T-helper 2 cell treated with Interferon-gamma antibody and Interleukin-4, amounts not matched to agents 5 μg/mL and 100 μg/mL, for 36 hours (primary cell): ENCODE measurements at regions not wholly inside any gene's neighbourhood (a gene's known extent, or its start where the extent isn't known, plus 50 kb on each side); places are given as distances from the start of the nearest gene placed in this dataset.
"Not testable (repeated sequence)": the region's sequence is repeated elsewhere in the genome, so short reads cannot be mapped to it uniquely, and the experiment has no call there.

ENCODE experiments used
- DNase-seq: peaks from one replicate; pipeline ENCODE4 v3.0.0; 2021; ENCODE audit warnings: low spot score
- H3K27ac Mint-ChIP-seq: one replicate; pipeline ENCODE4 v1.8.0; 2021; ENCODE audit warnings: mild to moderate bottlenecking, mixed read lengths
- H3K27me3 Mint-ChIP-seq: one replicate; pipeline ENCODE4 v1.8.0; 2021; ENCODE audit warnings: low read depth, mixed read lengths
- H3K36me3 Mint-ChIP-seq: one replicate; pipeline ENCODE4 v1.8.0; 2021; ENCODE audit warnings: low read depth, mixed read lengths
- H3K4me1 Mint-ChIP-seq: one replicate; pipeline ENCODE4 v1.8.0; 2021; ENCODE audit warnings: low read depth, mixed read lengths
- H3K4me3 Mint-ChIP-seq: one replicate; pipeline ENCODE4 v1.8.0; 2022; ENCODE audit warnings: mild to moderate bottlenecking, moderate library complexity, mixed read lengths
- H3K9me3 Mint-ChIP-seq: one replicate; pipeline ENCODE4 v1.8.0; 2021; ENCODE audit warnings: mixed read lengths

DNA sequence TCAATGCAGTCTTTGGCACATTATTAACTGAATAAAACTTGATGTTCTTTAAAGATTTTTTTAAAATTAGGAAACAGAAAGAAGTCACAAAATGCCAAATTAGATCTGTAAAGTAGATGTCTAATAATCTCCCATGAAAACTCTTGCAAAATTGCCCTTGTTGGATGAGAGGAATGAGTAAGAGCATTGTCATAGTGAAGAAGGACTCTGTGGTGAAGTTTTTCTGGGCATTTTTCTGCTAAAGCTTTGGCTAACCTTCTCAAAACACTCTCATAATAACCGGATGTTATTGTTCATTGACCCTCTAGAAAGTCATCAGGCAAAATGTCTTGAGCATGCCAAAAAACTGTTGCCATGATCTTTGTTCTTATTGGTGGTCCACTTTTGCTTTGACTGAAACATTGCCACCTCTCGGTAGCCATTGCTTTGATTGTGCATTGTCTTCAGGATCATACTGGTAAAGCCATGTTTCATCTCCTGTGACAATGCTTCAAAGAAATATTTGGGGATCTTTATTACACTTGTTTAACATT lies 549.3 kb downstream of the LIG4 start:
- no peaks in the 10 kb centered on the region for H3K27me3 Mint-ChIP-seq
- no peak overlapping the region for H3K4me3 Mint-ChIP-seq
- no peaks in the 10 kb centered on the region for H3K36me3 Mint-ChIP-seq
- peaks cover 7% of the 10 kb centered on the region for H3K9me3 Mint-ChIP-seq
- no peak overlapping the region for H3K27ac Mint-ChIP-seq
- no peak for DNase-seq
- no peaks in the 10 kb centered on the region for H3K4me1 Mint-ChIP-seq

- H3K36me3 Mint-ChIP-seq = no peaks in the 10 kb centered on the region
- H3K4me1 Mint-ChIP-seq = no peaks in the 10 kb centered on the region
- no peak overlapping the region for H3K4me3 Mint-ChIP-seq
- DNase-seq = peak; percentile 4
- H3K9me3 Mint-ChIP-seq = no peaks in the 10 kb centered on the region
- H3K27me3 Mint-ChIP-seq = no peaks in the 10 kb centered on the region
- H3K27ac Mint-ChIP-seq = no peak overlapping the region
These were observed 565.1 kb downstream of the LIG4 start for GRCh38 chr13:107650081-107650701.

- Mint-ChIP-seq H3K4me3 (no peak overlapping the region), H3K9me3 (no peaks in the 10 kb centered on the region), H3K27ac (no peak overlapping the region), H3K4me1 (no peaks in the 10 kb centered on the region), H3K27me3 (no peaks in the 10 kb centered on the region), H3K36me3 (no peaks in the 10 kb centered on the region)
- DNase-seq = no peak
These were observed 566.3 kb downstream of the LIG4 start for GRCh38 chr13:107649079-107649478.

- Mint-ChIP-seq H3K4me3 (no peak overlapping the region), H3K27ac (no peak overlapping the region), H3K36me3 (no peaks in the 10 kb centered on the region), H3K4me1 (no peaks in the 10 kb centered on the region), H3K27me3 (no peaks in the 10 kb centered on the region), H3K9me3 (no peaks in the 10 kb centered on the region)
- no peak for DNase-seq
These were observed 571.2 kb downstream of the LIG4 start for GRCh38 chr13:107644136-107644535.

DNA sequence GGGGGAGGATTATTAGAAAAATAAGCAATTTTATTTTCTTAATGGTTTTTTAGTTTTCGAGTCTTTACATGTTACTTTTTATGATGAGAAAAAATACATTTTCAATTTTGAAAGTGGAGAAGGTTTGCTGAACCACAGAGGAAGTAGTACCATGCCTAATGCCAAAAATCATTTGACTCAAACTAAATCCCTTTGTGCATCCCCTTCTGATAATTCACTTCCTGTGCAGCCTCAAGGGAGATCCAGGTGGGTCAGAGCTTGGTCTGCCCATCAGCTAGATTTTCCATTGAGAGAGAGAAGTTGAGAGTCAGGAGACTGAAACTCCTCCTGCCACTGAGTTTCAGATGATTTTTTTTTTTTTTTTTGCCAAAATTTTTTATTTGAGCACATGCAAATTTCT lies 571.7 kb downstream of the LIG4 start:
- H3K9me3 Mint-ChIP-seq = no peaks in the 10 kb centered on the region
- no peak overlapping the region for H3K27ac Mint-ChIP-seq
- no peaks in the 10 kb centered on the region for H3K36me3 Mint-ChIP-seq
- no peaks in the 10 kb centered on the region for H3K27me3 Mint-ChIP-seq
- H3K4me1 Mint-ChIP-seq = no peaks in the 10 kb centered on the region
- no peak for DNase-seq
- H3K4me3 Mint-ChIP-seq = no peak overlapping the region

DNA sequence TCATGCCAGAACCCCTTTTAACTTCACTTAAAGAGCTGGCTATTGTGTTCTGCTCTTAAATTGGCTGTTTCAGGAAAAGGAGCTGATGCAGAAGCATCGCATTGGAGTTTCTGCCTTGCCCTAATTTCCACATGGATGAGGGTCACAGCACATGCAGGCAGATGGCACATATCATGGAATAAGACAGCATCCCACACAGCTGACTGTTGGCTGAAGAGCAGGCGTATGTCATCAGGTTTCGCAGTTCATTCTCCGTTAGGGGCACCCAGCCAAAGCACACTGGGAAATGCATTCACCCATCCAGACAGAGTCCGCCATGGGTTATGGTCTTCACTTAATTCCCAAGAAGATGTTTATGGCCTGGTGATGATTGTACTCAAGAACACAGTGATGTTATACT lies 572.5 kb downstream of the LIG4 start:
- H3K27ac Mint-ChIP-seq = no peak overlapping the region
- H3K4me1 Mint-ChIP-seq = no peaks in the 10 kb centered on the region
- DNase-seq = no peak
- H3K27me3 Mint-ChIP-seq = no peaks in the 10 kb centered on the region
- no peak overlapping the region for H3K4me3 Mint-ChIP-seq
- no peaks in the 10 kb centered on the region for H3K9me3 Mint-ChIP-seq
- H3K36me3 Mint-ChIP-seq = no peaks in the 10 kb centered on the region

- H3K36me3 Mint-ChIP-seq = no peaks in the 10 kb centered on the region
- H3K27me3 Mint-ChIP-seq = no peaks in the 10 kb centered on the region
- H3K4me1 Mint-ChIP-seq = no peaks in the 10 kb centered on the region
- H3K9me3 Mint-ChIP-seq = no peaks in the 10 kb centered on the region
- no peak for DNase-seq
- H3K4me3 Mint-ChIP-seq = no peak overlapping the region
- H3K27ac Mint-ChIP-seq = no peak overlapping the region
These were observed 573.8 kb downstream of the LIG4 start for GRCh38 chr13:107641574-107641973.

- Mint-ChIP-seq H3K27me3 (no peaks in the 10 kb centered on the region), H3K9me3 (peaks cover 7% of the 10 kb centered on the region), H3K27ac (no peak overlapping the region), H3K4me1 (no peaks in the 10 kb centered on the region), H3K4me3 (no peak overlapping the region), H3K36me3 (no peaks in the 10 kb centered on the region)
- DNase-seq = no peak
These were observed 589.7 kb downstream of the LIG4 start for GRCh38 chr13:107625648-107626047.

DNA sequence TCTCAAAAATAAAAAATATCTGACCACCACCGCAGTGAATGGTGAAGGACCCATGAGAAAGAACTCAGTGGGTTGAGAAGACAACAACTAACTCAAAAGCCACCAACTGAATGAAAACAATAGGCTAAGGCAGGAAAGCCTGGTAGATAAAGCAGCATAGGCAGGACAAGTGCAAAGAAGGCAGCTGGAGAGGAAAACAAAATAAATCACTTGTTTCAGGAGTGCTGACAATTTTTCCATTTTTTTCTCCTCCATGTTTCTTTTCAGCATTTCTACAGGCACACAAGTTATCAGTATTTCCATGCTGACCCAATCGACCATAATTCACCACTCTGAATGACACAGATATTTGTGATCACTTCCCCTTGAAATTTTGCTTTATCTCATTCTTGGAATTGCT lies 597.8 kb downstream of the LIG4 start:
- Mint-ChIP-seq H3K36me3 (no peaks in the 10 kb centered on the region), H3K9me3 (peaks cover 4% of the 10 kb centered on the region), H3K4me3 (no peak overlapping the region), H3K4me1 (no peaks in the 10 kb centered on the region), H3K27ac (no peak overlapping the region), H3K27me3 (no peaks in the 10 kb centered on the region)
- no peak for DNase-seq

DNA sequence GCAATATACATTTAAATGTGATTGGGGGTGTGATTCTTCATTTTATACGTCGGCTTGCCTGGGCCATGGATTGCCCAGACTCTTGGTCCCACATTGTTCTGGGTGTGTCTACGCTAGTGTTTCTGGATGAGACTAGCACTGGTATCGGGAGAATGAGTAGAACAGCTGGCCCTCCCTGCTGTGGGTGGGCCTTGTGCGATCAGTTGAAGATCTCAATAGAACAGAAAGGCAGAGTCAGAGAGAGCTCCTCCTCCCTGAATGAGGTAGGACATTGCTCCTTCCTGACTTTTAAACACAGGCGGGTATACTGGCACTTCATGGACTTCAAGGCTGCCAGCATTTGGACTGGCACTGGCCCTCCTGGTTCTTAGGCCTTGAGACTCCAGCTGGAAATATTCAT lies 603.0 kb downstream of the LIG4 start:
- H3K4me1 Mint-ChIP-seq = no peaks in the 10 kb centered on the region
- H3K9me3 Mint-ChIP-seq = peaks cover 20% of the 10 kb centered on the region
- no peaks in the 10 kb centered on the region for H3K27me3 Mint-ChIP-seq
- no peak overlapping the region for H3K27ac Mint-ChIP-seq
- H3K4me3 Mint-ChIP-seq = no peak overlapping the region
- H3K36me3 Mint-ChIP-seq = no peaks in the 10 kb centered on the region
- DNase-seq = no peak

GRCh38 chr13:107608736-107609135 lies 606.6 kb downstream of the LIG4 start:
- no peak for DNase-seq
- Mint-ChIP-seq H3K4me3 (no peak overlapping the region), H3K4me1 (no peaks in the 10 kb centered on the region), H3K27ac (no peak overlapping the region), H3K36me3 (no peaks in the 10 kb centered on the region), H3K27me3 (no peaks in the 10 kb centered on the region), H3K9me3 (peaks cover 25% of the 10 kb centered on the region)

GRCh38 chr13:107600971-107601370 lies 614.4 kb downstream of the LIG4 start:
- Mint-ChIP-seq H3K27ac (no peak overlapping the region), H3K4me1 (no peaks in the 10 kb centered on the region), H3K4me3 (no peak overlapping the region), H3K27me3 (no peaks in the 10 kb centered on the region), H3K9me3 (peaks cover 7% of the 10 kb centered on the region), H3K36me3 (no peaks in the 10 kb centered on the region)
- DNase-seq = no peak

- H3K9me3 Mint-ChIP-seq, H3K4me3 Mint-ChIP-seq, DNase-seq: not testable (repeated sequence)
These were observed 619.0 kb downstream of the LIG4 start for GRCh38 chr13:107596306-107596705.

GRCh38 chr13:107590556-107590955 lies 624.8 kb downstream of the LIG4 start:
- peaks cover 9% of the 10 kb centered on the region for H3K9me3 Mint-ChIP-seq
- H3K27ac Mint-ChIP-seq = no peak overlapping the region
- no peaks in the 10 kb centered on the region for H3K4me1 Mint-ChIP-seq
- DNase-seq = no peak
- H3K27me3 Mint-ChIP-seq = no peaks in the 10 kb centered on the region
- H3K36me3 Mint-ChIP-seq = no peaks in the 10 kb centered on the region
- H3K4me3 Mint-ChIP-seq = no peak overlapping the region

More at GRCh38 chr13:107596306-107596705, 619.0 kb downstream of the LIG4 start:
- H3K36me3 Mint-ChIP-seq, H3K4me1 Mint-ChIP-seq, H3K27ac Mint-ChIP-seq, H3K27me3 Mint-ChIP-seq: not testable (repeated sequence)

GRCh38 chr13:107587681-107588080 lies 627.7 kb downstream of the LIG4 start:
- no peaks in the 10 kb centered on the region for H3K36me3 Mint-ChIP-seq
- no peaks in the 10 kb centered on the region for H3K4me1 Mint-ChIP-seq
- H3K27ac Mint-ChIP-seq = no peak overlapping the region
- H3K27me3 Mint-ChIP-seq = no peaks in the 10 kb centered on the region
- DNase-seq = no peak
- H3K9me3 Mint-ChIP-seq = peaks cover 10% of the 10 kb centered on the region
- H3K4me3 Mint-ChIP-seq = no peak overlapping the region
